Sigmoid colon (tissue), 6 donors: ENCODE measurements at regions not wholly inside any gene's neighbourhood (a gene's known extent, or its start where the extent isn't known, plus 50 kb on each side); places are given as distances from the start of the nearest gene placed in this dataset.

Experiments used
- DNase-seq: peaks from one replicate; pipeline ENCODE4 v3.0.0-alpha.2; 2019
- H3K27ac ChIP-seq, 4 donors: fragments of 200-600 bp; sonication (generic); one replicate each; pipeline ENCODE4 v1.5.1; 2016 to 2019; ENCODE audit warnings: mild to moderate bottlenecking in 1 of 4
- H3K27me3 ChIP-seq, 3 donors: fragments of 200-600 bp; sonication (generic); one replicate each; pipeline ENCODE4 v1.5.1; 2019; ENCODE audit warnings: mild to moderate bottlenecking in 1 of 3
- H3K36me3 ChIP-seq, 4 donors: fragments of 200-600 bp; sonication (generic); one replicate each; pipeline ENCODE4 v1.5.1; 2016 to 2019
- H3K4me1 ChIP-seq, 4 donors: fragments of 200-600 bp; sonication (generic); one replicate each; pipeline ENCODE4 v1.5.1; 2017 to 2019
- H3K4me3 ChIP-seq, 4 donors: fragments of 200-600 bp; sonication (generic); one replicate each; pipeline ENCODE4 v1.5.1; 2017 to 2019; ENCODE audit warnings: mild to moderate bottlenecking in 2 of 4, moderate library complexity in 1 of 4
- H3K9me3 ChIP-seq, 4 donors: fragments of 200-600 bp in 3 of 4; sonication (generic) in 3 of 4; one replicate each; pipeline versions ENCODE4 v1.5.1 to v1.6.1; 2013 to 2019
- CTCF ChIP-seq, 4 experiments: fragments of 450-650 bp in 3 of 4; fragments of 200-600 bp in 1 of 4; IDR thresholded peaks; one replicate each; pipeline ENCODE4 v1.5.1; 2016 to 2019; ENCODE audit warnings: antibody characterized with exemption in 4 of 4, mild to moderate bottlenecking in 3 of 4, moderate library complexity in 2 of 4
- EP300 ChIP-seq, 4 donors: sonication (generic); formaldehyde crosslinking; IDR thresholded peaks; one replicate each; pipeline ENCODE4 v1.6.1; 2017; ENCODE audit warnings: antibody characterized with exemption in 4 of 4
- POLR2A ChIP-seq, 2 donors: fragments of 450-650 bp; IDR thresholded peaks; one replicate each; pipeline ENCODE4 v1.6.1; 2016; ENCODE audit warnings: antibody characterized with exemption in 2 of 2, mild to moderate bottlenecking in 2 of 2, moderate library complexity in 2 of 2
- POLR2AphosphoS5 ChIP-seq, 4 donors: sonication (generic); formaldehyde crosslinking; IDR thresholded peaks; one replicate each; pipeline ENCODE4 v1.6.1; 2017; ENCODE audit warnings: antibody characterized with exemption in 4 of 4
- WGBS, 2 donors: extraction: QIAGEN DNeasy Blood & Tissue Kit; methylation state at CpG; one replicate each; pipeline ENCODE4 v1.1.7; 2013; 5-methylcytosine and 5-hydroxymethylcytosine counted together
- intact Hi-C: fragments of 100-400 bp; cut with DNase I; formaldehyde crosslinking; loops from one replicate; pipeline ENCODE4 v1.15.1; 2023
- donor health status: healthy with polysubstance abuse.
- donor health status: healthy.

DNA sequence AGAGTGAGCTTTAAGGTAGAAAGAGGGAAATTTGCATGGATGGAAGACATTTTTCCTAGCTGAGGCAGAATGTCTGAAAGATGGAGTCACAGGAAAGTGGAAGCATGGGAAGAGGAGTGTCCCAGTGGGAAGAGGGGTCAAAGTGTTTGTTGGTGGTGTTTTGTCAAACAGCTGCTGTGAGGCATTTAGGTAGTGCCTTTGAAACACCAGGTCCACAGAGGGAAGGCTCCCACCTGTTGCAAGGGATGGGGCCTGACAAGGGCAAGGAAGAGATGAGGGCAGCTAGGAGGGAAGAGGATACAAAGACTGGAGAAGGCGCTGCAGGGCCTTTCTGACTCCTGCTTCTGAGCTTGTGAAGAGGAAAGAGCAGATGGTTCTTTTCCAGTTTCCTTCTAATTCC, 91.8 kb upstream of the CISTR start:
- H3K27ac ChIP-seq: no peak overlapping the region
- intact Hi-C loops: no loop called here
- no peak for DNase-seq
- WGBS, 2 donors: 83 to 84% methylated on average over 1 of the region's 1 CpG
- peaks cover 0 to 20% (median 0%) of the 10 kb centered on the region in 4 donors for H3K4me1 ChIP-seq
- H3K36me3 ChIP-seq: no peaks in the 10 kb centered on the region
- H3K4me3 ChIP-seq: no peak overlapping the region
- no peak for TF ChIP-seq CTCF (IDR thresholded peaks at IDR 0.05)
- TF ChIP-seq POLR2A (IDR thresholded peaks at IDR 0.05): no peak
- TF ChIP-seq EP300 (IDR thresholded peaks at IDR 0.05): no peak
- no peak for TF ChIP-seq POLR2AphosphoS5 (IDR thresholded peaks at IDR 0.05)
- H3K27me3 ChIP-seq: no peaks in the 10 kb centered on the region
- no peaks in the 10 kb centered on the region for H3K9me3 ChIP-seq

DNA sequence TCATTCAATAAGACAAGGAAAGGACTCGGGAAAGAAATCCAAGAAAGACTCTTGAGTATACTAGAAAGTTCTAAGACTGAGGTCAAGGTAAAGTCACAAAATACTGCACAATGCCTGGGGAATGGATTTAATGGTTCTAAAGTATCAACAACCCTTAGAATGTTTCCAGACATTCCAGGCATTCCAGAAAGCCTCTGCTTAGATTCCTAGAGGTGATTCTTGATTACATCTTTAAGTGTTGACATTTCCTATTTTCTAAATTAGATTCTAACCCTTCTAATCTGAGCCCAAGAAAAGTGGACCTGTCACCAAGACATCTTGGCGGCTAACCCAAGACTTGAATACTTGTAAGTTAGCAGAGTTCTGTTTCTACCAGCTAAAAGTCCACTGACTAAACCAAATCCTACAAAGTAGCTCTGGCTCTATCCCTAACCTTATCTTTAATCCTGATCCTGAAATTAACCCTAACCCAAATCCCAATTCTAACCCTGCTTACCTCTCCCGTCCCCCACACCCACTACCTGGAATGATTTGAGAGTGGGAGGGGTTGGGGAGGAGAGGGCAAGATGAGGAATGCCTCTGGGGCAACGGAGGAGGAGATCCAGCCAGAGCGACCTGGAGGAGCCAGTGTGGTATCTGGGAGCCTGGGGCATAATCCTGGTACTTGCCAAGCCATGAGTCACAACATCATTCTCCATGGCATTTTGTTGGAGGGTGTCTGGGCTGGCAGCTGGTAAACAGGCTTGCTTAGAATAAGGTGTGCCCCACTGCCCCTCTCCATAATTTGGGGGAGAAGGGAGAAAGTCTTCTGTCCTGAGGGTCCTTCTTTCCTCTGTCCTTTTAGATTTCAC, 93.4 kb upstream of the HOXC13 start:
- Histone ChIP-seq H3K36me3 (no peaks in the 10 kb centered on the region), H3K27me3 (no peaks in the 10 kb centered on the region), H3K27ac (no peak overlapping the region), H3K4me3 (no peak overlapping the region), H3K4me1 (peaks cover 0 to 20% (median 0%) of the 10 kb centered on the region in 4 donors), H3K9me3 (no peaks in the 10 kb centered on the region)
- intact Hi-C loops: no loop called here
- TF ChIP-seq EP300 (IDR thresholded peaks at IDR 0.05) (no peak), CTCF (IDR thresholded peaks at IDR 0.05) (no peak), POLR2AphosphoS5 (IDR thresholded peaks at IDR 0.05) (no peak), POLR2A (IDR thresholded peaks at IDR 0.05) (no peak)
- DNase-seq: no peak
- WGBS, 2 donors: 36 to 51% methylated on average over 5 of the region's 5 CpGs

DNA sequence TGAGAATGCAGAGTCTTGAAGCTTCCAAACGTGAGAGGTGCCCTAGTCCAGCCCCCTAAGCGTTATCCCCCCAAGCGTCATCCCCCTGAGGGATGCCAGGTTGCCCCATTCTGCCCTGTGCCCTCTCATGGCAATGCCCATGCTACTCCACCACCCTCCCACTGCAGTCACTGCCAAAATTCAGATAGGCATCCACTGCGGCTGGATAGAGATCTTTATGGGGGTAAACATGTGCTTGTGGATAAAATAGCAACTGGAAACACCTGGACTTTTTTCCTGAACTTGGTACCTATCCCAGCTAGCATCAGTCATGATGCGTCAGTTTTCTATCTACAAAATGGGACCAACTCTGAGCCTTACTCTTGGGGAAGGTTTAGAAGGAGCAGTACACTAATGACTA, 92.7 kb upstream of the HOXC13 start:
- H3K27ac ChIP-seq: no peak overlapping the region
- peaks cover 0 to 20% (median 0%) of the 10 kb centered on the region in 4 donors for H3K4me1 ChIP-seq
- H3K9me3 ChIP-seq: no peaks in the 10 kb centered on the region
- TF ChIP-seq EP300 (IDR thresholded peaks at IDR 0.05) (no peak), CTCF (IDR thresholded peaks at IDR 0.05) (no peak), POLR2AphosphoS5 (IDR thresholded peaks at IDR 0.05) (no peak), POLR2A (IDR thresholded peaks at IDR 0.05) (no peak)
- H3K27me3 ChIP-seq: no peaks in the 10 kb centered on the region
- intact Hi-C loops: no loop called here
- H3K4me3 ChIP-seq: no peak overlapping the region
- no peak for DNase-seq
- H3K36me3 ChIP-seq: no peaks in the 10 kb centered on the region
- 54 to 77% methylated on average over 5 of the region's 5 CpGs for WGBS, 2 donors

- H3K4me1 ChIP-seq: peaks cover 0 to 20% (median 0%) of the 10 kb centered on the region in 4 donors
- H3K9me3 ChIP-seq: no peaks in the 10 kb centered on the region
- H3K27me3 ChIP-seq: no peaks in the 10 kb centered on the region
- H3K27ac ChIP-seq: no peak overlapping the region
- intact Hi-C loops: no loop called here
- TF ChIP-seq POLR2A (IDR thresholded peaks at IDR 0.05) (no peak), EP300 (IDR thresholded peaks at IDR 0.05) (no peak), CTCF (IDR thresholded peaks at IDR 0.05) (no peak), POLR2AphosphoS5 (IDR thresholded peaks at IDR 0.05) (no peak)
- DNase-seq: no peak
- WGBS, 2 donors: 58 to 81% methylated on average over 8 of the region's 8 CpGs
- H3K4me3 ChIP-seq: no peak overlapping the region
- H3K36me3 ChIP-seq: no peaks in the 10 kb centered on the region
Observed at GRCh38 chr12:53849113-53849512, 89.5 kb upstream of the HOXC13 start.
